GM18502 (cell line): ENCODE measurements at regions not wholly inside any gene's neighbourhood (a gene's known extent, or its start where the extent isn't known, plus 50 kb on each side); places are given as distances from the start of the nearest gene placed in this dataset.
A peak's percentile ranks its signal among the peaks of the same experiment; 100 is the strongest.
"Not testable (repeated sequence)": the region's sequence is repeated elsewhere in the genome, so short reads cannot be mapped to it uniquely, and the experiment has no call there.

Source experiments
- ATAC-seq: cut with Tn5 transposase; IDR thresholded peaks from one replicate; pipeline ENCODE4 v1.9.1; 2021; ENCODE audit warnings: mild to moderate bottlenecking; ENCODE audit not compliant: unreplicated experiment, poor library complexity

- no peak for ATAC-seq
These were observed 128.2 kb upstream of the LARP1 start for GRCh38 chr5:154626876-154627557.

GRCh38 chr5:154625031-154625430 lies 130.1 kb upstream of the LARP1 start:
- ATAC-seq: no peak

GRCh38 chr5:154624341-154624740 lies 130.8 kb upstream of the LARP1 start:
- ATAC-seq: no peak

- no peak for ATAC-seq
These were observed 134.8 kb upstream of the LARP1 start for GRCh38 chr5:154620411-154620810.

- no peak for ATAC-seq
These were observed 136.5 kb upstream of the LARP1 start for GRCh38 chr5:154618696-154619095.

- no peak for ATAC-seq
These were observed 136.6 kb upstream of the HAND1 start for GRCh38 chr5:154614595-154614994.

GRCh38 chr5:154614125-154614524 lies 136.1 kb upstream of the HAND1 start:
- ATAC-seq: no peak

GRCh38 chr5:154612666-154613065 lies 134.6 kb upstream of the HAND1 start:
- no peak for ATAC-seq

GRCh38 chr5:154611341-154611767 lies 133.3 kb upstream of the HAND1 start:
- ATAC-seq: no peak

- peak; percentile 90 for ATAC-seq
These were observed 132.5 kb upstream of the HAND1 start for GRCh38 chr5:154610321-154611154.

- no peak for ATAC-seq
These were observed 131.2 kb upstream of the HAND1 start for GRCh38 chr5:154609251-154609650.

- ATAC-seq: no peak
These were observed 130.5 kb upstream of the HAND1 start for GRCh38 chr5:154608531-154609011.

GRCh38 chr5:154607746-154608145 lies 129.7 kb upstream of the HAND1 start:
- no peak for ATAC-seq

- no peak for ATAC-seq
These were observed 128.2 kb upstream of the HAND1 start for GRCh38 chr5:154606246-154606645.

GRCh38 chr5:154603953-154604679 lies 126.1 kb upstream of the HAND1 start:
- ATAC-seq: no peak

GRCh38 chr5:154603485-154603884 lies 125.5 kb upstream of the HAND1 start:
- ATAC-seq: no peak

GRCh38 chr5:154603011-154603410 lies 125.0 kb upstream of the HAND1 start:
- ATAC-seq: no peak

- ATAC-seq: no peak
These were observed 123.0 kb upstream of the HAND1 start for GRCh38 chr5:154601014-154601413.

- ATAC-seq: no peak
These were observed 120.0 kb upstream of the HAND1 start for GRCh38 chr5:154598021-154598420.

GRCh38 chr5:154596844-154597243 lies 118.8 kb upstream of the HAND1 start:
- ATAC-seq: not testable (repeated sequence)

- ATAC-seq: no peak
These were observed 117.6 kb upstream of the HAND1 start for GRCh38 chr5:154595662-154596061.
